ENCODE measurements at regions not wholly inside any gene's neighbourhood (a gene's known extent, or its start where the extent isn't known, plus 50 kb on each side); places are given as distances from the start of the nearest gene placed in this dataset.

GRCh38 chr5:29122306-29122705, 2071.2 kb upstream of the CDH6 start:
- no peak for DNase-seq

GRCh38 chr5:29114331-29114768, 2076.0 kb upstream of the CDH9 start:
- no peak for DNase-seq

GRCh38 chr5:29113516-29113915, 2075.1 kb upstream of the CDH9 start:
- no peak for DNase-seq

GRCh38 chr5:29099585-29099984, 2061.2 kb upstream of the CDH9 start:
- no peak for DNase-seq

GRCh38 chr5:29089591-29090130, 2051.3 kb upstream of the CDH9 start:
- no peak for DNase-seq

GRCh38 chr5:29085142-29085541, 2046.8 kb upstream of the CDH9 start:
- no peak for DNase-seq

GRCh38 chr5:29079771-29080170, 2041.4 kb upstream of the CDH9 start:
- no peak for DNase-seq

- no peak for DNase-seq
Observed at GRCh38 chr5:29077451-29077850, 2039.1 kb upstream of the CDH9 start.

GRCh38 chr5:29069104-29069402, 2030.7 kb upstream of the CDH9 start:
- no peak for DNase-seq

- DNase-seq, result no peak
Observed at GRCh38 chr5:29061381-29061780, 2023.0 kb upstream of the CDH9 start.

- no peak for DNase-seq
Observed at GRCh38 chr5:29054694-29055093, 2016.3 kb upstream of the CDH9 start.

GRCh38 chr5:29054282-29054681, 2015.9 kb upstream of the CDH9 start:
- DNase-seq, result no peak

- DNase-seq, result no peak
Observed at GRCh38 chr5:29051509-29051908, 2013.1 kb upstream of the CDH9 start.

GRCh38 chr5:29042152-29042551, 2003.8 kb upstream of the CDH9 start:
- DNase-seq, result no peak

- no peak for DNase-seq
Observed at GRCh38 chr5:29040404-29040803, 2002.0 kb upstream of the CDH9 start.

GRCh38 chr5:29039994-29040393, 2001.6 kb upstream of the CDH9 start:
- DNase-seq, result no peak

GRCh38 chr5:29037716-29038115, 1999.3 kb upstream of the CDH9 start:
- DNase-seq, result no peak

- DNase-seq, result no peak
Observed at GRCh38 chr5:29024052-29024451, 1985.7 kb upstream of the CDH9 start.

GRCh38 chr5:29023541-29023940, 1985.2 kb upstream of the CDH9 start:
- no peak for DNase-seq

- no peak for DNase-seq
Observed at GRCh38 chr5:29017501-29017900, 1979.1 kb upstream of the CDH9 start.

- no peak for DNase-seq
Observed at GRCh38 chr5:29016067-29016466, 1977.7 kb upstream of the CDH9 start.

- no peak for DNase-seq
Observed at GRCh38 chr5:29015523-29015922, 1977.1 kb upstream of the CDH9 start.

GRCh38 chr5:29005386-29005785, 1967.0 kb upstream of the CDH9 start:
- no peak for DNase-seq

- DNase-seq, result no peak
Observed at GRCh38 chr5:29002481-29002880, 1964.1 kb upstream of the CDH9 start.

GRCh38 chr5:29001666-29002065, 1963.3 kb upstream of the CDH9 start:
- no peak for DNase-seq

GRCh38 chr5:28984639-28985038, 1946.3 kb upstream of the CDH9 start:
- DNase-seq, result no peak
